ENCODE measurements at regions not wholly inside any gene's neighbourhood (a gene's known extent, or its start where the extent isn't known, plus 50 kb on each side); places are given as distances from the start of the nearest gene placed in this dataset.

GRCh38 chr12:87152075-87152474 lies 877.1 kb downstream of the C12orf50 start:
- Histone ChIP-seq H3K9me3 (replicated peaks in 1 of 3) (no peaks in the 10 kb centered on the region), H3K4me1 (replicated peaks in 1 of 2) (no peaks in the 10 kb centered on the region), H3K36me3 (replicated peaks in 1 of 2) (no peaks in the 10 kb centered on the region), H3K27me3 (no peaks in the 10 kb centered on the region), H3K27ac (no peak overlapping the region), H3K4me3 (no peak overlapping the region)
- no peak for DNase-seq
- TF ChIP-seq, protein P1, sequence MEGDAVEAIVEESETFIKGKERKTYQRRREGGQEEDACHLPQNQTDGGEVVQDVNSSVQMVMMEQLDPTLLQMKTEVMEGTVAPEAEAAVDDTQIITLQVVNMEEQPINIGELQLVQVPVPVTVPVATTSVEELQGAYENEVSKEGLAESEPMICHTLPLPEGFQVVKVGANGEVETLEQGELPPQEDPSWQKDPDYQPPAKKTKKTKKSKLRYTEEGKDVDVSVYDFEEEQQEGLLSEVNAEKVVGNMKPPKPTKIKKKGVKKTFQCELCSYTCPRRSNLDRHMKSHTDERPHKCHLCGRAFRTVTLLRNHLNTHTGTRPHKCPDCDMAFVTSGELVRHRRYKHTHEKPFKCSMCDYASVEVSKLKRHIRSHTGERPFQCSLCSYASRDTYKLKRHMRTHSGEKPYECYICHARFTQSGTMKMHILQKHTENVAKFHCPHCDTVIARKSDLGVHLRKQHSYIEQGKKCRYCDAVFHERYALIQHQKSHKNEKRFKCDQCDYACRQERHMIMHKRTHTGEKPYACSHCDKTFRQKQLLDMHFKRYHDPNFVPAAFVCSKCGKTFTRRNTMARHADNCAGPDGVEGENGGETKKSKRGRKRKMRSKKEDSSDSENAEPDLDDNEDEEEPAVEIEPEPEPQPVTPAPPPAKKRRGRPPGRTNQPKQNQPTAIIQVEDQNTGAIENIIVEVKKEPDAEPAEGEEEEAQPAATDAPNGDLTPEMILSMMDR (IDR thresholded peaks at IDR 0.05), result no peak
- no peak for TF ChIP-seq POLR2A (IDR thresholded peaks at IDR 0.05)
- intact Hi-C loops (cut with DNase I), result no loop called here
- WGBS, 4 donors, result 64 to 84% (median 70%) methylated on average over 2 of the region's 2 CpGs

DNA sequence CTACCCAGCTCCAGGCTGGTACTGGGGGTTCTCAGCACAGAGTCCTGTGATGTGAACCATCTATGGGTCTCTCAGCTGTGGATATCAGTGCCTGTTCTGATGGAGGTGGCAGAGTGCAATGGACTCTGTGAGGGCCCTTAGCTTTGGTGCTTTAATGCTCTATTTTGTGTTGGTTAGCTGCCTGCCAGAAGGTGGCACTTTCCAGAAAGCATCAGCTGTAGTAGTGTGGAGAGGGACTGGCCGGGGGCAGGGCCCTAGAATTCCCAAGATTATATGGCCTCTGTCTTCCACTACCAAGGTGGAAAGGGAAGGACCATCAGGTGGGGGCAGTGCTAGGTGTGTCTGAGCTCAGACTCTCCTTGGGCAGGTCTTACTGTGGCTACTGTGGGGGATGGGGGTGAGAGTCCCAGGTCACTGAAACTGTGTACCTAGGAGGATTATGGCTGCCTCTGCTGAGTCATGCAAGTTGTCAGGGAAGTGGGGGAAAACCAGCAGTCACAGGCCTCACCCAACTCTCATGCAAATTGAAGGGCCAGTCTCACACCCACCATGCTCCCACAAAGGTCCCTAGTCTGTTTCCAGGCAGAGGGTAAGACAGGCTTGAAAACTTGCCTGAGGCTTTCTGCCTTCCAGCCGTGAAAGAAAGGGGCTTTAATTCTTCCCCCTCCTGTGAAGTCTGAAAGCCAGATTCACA lies 878.1 kb downstream of the C12orf50 start:
- Histone ChIP-seq H3K36me3 (replicated peaks in 1 of 2) (no peaks in the 10 kb centered on the region), H3K4me3 (no peak overlapping the region), H3K9me3 (replicated peaks in 1 of 3) (no peaks in the 10 kb centered on the region), H3K27ac (no peak overlapping the region), H3K4me1 (replicated peaks in 1 of 2) (no peaks in the 10 kb centered on the region), H3K27me3 (no peaks in the 10 kb centered on the region)
- no peak for TF ChIP-seq POLR2A (IDR thresholded peaks at IDR 0.05)
- TF ChIP-seq, protein P1 (IDR thresholded peaks at IDR 0.05), result no peak
- DNase-seq, result no peak
- 45 to 72% (median 70%) methylated on average over 2 of the region's 2 CpGs for WGBS, 4 donors
- intact Hi-C loops (cut with DNase I), result no loop called here

GRCh38 chr12:87142342-87142741 lies 886.2 kb upstream of the MGAT4C start:
- Histone ChIP-seq H3K9me3 (replicated peaks in 1 of 3) (no peaks in the 10 kb centered on the region), H3K4me1 (replicated peaks in 1 of 2) (no peaks in the 10 kb centered on the region), H3K27me3 (no peaks in the 10 kb centered on the region), H3K4me3 (no peak overlapping the region), H3K27ac (no peak overlapping the region), H3K36me3 (replicated peaks in 1 of 2) (no peaks in the 10 kb centered on the region)
- TF ChIP-seq, protein P1 (IDR thresholded peaks at IDR 0.05), result no peak
- no peak for TF ChIP-seq POLR2A (IDR thresholded peaks at IDR 0.05)
- intact Hi-C loops (cut with DNase I), result no loop called here
- no peak for DNase-seq

GRCh38 chr12:87141091-87141490 lies 884.9 kb upstream of the MGAT4C start:
- H3K36me3 ChIP-seq (replicated peaks in 1 of 2), result no peaks in the 10 kb centered on the region
- DNase-seq, result no peak
- intact Hi-C loops (cut with DNase I), result no loop called here
- H3K4me3 ChIP-seq, result no peak overlapping the region
- H3K9me3 ChIP-seq (replicated peaks in 1 of 3), result no peaks in the 10 kb centered on the region
- H3K4me1 ChIP-seq (replicated peaks in 1 of 2), result no peaks in the 10 kb centered on the region
- no peaks in the 10 kb centered on the region for H3K27me3 ChIP-seq
- no peak overlapping the region for H3K27ac ChIP-seq
- no peak for TF ChIP-seq POLR2A (IDR thresholded peaks at IDR 0.05)
- TF ChIP-seq, protein P1 (IDR thresholded peaks at IDR 0.05), result no peak
